ENCODE measurements at regions not wholly inside any gene's neighbourhood (a gene's known extent, or its start where the extent isn't known, plus 50 kb on each side); places are given as distances from the start of the nearest gene placed in this dataset.

GRCh38 chr4:20532116-20532790 is 168.0 kb upstream of the PACRGL start:
- no peak overlapping the region for H3K4me3 ChIP-seq (ENCODE audit: low read length)
- H3K27ac ChIP-seq (ENCODE audit: low read depth in 1 of 2, low read length in 2 of 2) = no peak overlapping the region
- CTCF ChIA-PET = no interaction called here
- Mint-ChIP-seq H3K4me3 (no peak overlapping the region), H3K9me3 (no peaks in the 10 kb centered on the region), H3K27ac (no peak overlapping the region), H3K27me3 (no peaks in the 10 kb centered on the region), H3K4me1 (ENCODE audit: low read depth) (no peaks in the 10 kb centered on the region), H3K36me3 (ENCODE audit: low read depth) (no peaks in the 10 kb centered on the region)
- TF ChIP-seq CTCF (IDR thresholded peaks at IDR 0.05) = no peak
- H3K27me3 ChIP-seq (ENCODE audit: control insufficient read depth in 1 of 2, insufficient read depth in 2 of 2, low read length in 2 of 2) = no peaks in the 10 kb centered on the region
- intact Hi-C loops (cut with DNase I, micrococcal nuclease) = no loop called here
- no peaks in the 10 kb centered on the region for H3K4me1 ChIP-seq (ENCODE audit: insufficient read depth, low read length)
- no peaks in the 10 kb centered on the region for H3K36me3 ChIP-seq (ENCODE audit: insufficient read depth, low read length)
- ATAC-seq (ENCODE audit: poor library complexity) (no peak), DNase-seq (no peak)
- POLR2A ChIA-PET = no interaction called here
- H3K9me3 ChIP-seq (ENCODE audit: control insufficient read depth in 1 of 2, insufficient read depth in 1 of 2, low read length in 2 of 2) = no peaks in the 10 kb centered on the region

DNA sequence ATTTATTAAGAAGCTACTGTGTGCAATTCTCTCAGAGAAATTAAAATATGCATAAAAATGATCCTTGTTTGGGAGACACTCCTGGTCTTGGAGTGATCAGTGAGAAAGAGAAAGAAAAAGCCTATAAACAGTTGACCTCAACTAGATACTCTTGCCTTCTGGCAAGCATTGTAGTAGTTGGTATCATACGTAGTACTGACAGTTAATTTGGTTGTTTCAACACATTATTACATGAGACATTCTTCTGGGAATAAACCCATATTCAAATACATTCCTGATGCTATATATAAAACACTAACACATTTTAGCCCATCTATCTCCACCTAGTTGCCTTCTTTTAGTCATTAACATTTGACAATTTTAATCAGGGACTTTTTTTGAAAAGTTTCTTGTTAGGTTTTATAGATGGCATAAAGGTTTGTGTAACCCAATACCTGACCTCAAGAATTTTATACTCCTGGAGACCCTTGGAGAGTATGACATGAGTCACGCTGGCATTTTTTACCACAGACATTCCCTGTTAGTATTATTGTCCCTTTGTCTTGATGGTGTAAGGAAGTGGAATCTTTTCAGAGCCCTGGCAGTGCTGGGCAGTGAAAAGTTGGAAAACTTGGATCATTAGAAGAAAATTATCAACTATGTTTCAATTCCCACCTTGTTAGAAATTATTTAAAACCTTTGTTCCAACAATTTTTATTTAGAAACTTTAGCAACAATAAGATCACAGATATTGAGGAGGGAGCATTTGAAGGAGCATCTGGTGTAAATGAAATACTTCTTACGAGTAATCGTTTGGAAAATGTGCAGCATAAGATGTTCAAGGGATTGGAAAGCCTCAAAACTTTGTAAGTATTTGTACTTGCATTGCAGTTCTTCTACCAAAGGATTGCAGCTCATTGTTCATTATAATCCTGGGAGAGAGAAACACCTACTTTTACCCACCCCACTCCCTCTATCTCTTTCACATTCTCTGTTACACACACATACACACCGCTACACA is 167.1 kb upstream of the PACRGL start:
- TF ChIP-seq CTCF (IDR thresholded peaks at IDR 0.05) = no peak
- intact Hi-C loops (cut with DNase I, micrococcal nuclease) = no loop called here

DNA sequence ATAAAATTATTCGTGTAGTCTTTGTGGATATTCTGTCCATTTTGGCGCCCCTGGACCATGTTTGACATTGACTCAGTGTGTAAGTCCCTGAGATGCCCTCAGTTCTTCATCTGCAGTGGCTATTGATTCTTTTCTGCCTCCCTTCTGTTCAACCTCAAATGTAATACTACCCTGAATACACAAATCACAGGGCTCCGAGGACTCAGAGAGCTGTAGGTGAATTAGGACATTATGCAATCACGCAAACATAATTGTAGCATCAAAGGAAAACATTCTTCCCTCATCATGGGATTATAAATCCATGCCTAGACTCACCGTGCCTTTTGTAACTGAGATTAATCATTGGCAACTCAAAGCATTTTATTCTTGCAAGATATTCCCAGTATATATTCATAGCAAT is 161.4 kb upstream of the PACRGL start:
- H3K27me3 Mint-ChIP-seq = no peaks in the 10 kb centered on the region
- intact Hi-C loops (cut with DNase I, micrococcal nuclease) = no loop called here
- TF ChIP-seq CTCF (IDR thresholded peaks at IDR 0.05) = no peak
- H3K4me3 ChIP-seq (ENCODE audit: low read length) = no peak overlapping the region
- no peaks in the 10 kb centered on the region for H3K36me3 ChIP-seq (ENCODE audit: insufficient read depth, low read length)
- no peak overlapping the region for H3K27ac ChIP-seq (ENCODE audit: low read depth in 1 of 2, low read length in 2 of 2)
- CTCF ChIA-PET = interaction anchor here (0.6 kb wide), 1 partner anchor 89 kb away, joined by 4 read pairs; no protein-coding TSS in a partner anchor
- no peaks in the 10 kb centered on the region for H3K4me1 Mint-ChIP-seq (ENCODE audit: low read depth)
- POLR2A ChIA-PET = no interaction called here
- no peak overlapping the region for H3K27ac Mint-ChIP-seq
- ATAC-seq (ENCODE audit: poor library complexity) (no peak), DNase-seq (no peak)
- H3K4me3 Mint-ChIP-seq = no peak overlapping the region
- no peaks in the 10 kb centered on the region for H3K4me1 ChIP-seq (ENCODE audit: insufficient read depth, low read length)
- H3K9me3 Mint-ChIP-seq = no peaks in the 10 kb centered on the region
- H3K27me3 ChIP-seq (ENCODE audit: control insufficient read depth in 1 of 2, insufficient read depth in 2 of 2, low read length in 2 of 2) = no peaks in the 10 kb centered on the region
- no peaks in the 10 kb centered on the region for H3K36me3 Mint-ChIP-seq (ENCODE audit: low read depth)
- no peaks in the 10 kb centered on the region for H3K9me3 ChIP-seq (ENCODE audit: control insufficient read depth in 1 of 2, insufficient read depth in 1 of 2, low read length in 2 of 2)

More for the DNA sequence above, 167.1 kb upstream of the PACRGL start:
- H3K27me3 ChIP-seq (ENCODE audit: control insufficient read depth in 1 of 2, insufficient read depth in 2 of 2, low read length in 2 of 2) = no peaks in the 10 kb centered on the region
- H3K9me3 Mint-ChIP-seq = no peaks in the 10 kb centered on the region
- H3K36me3 ChIP-seq (ENCODE audit: insufficient read depth, low read length) = no peaks in the 10 kb centered on the region
- ChIA-PET CTCF (no interaction called here), POLR2A (no interaction called here)
- no peaks in the 10 kb centered on the region for H3K9me3 ChIP-seq (ENCODE audit: control insufficient read depth in 1 of 2, insufficient read depth in 1 of 2, low read length in 2 of 2)
- no peak overlapping the region for H3K4me3 Mint-ChIP-seq
- DNase-seq = no peak
- H3K4me1 Mint-ChIP-seq (ENCODE audit: low read depth) = no peaks in the 10 kb centered on the region
- H3K36me3 Mint-ChIP-seq (ENCODE audit: low read depth) = no peaks in the 10 kb centered on the region
- H3K27ac ChIP-seq (ENCODE audit: low read depth in 1 of 2, low read length in 2 of 2) = no peak overlapping the region
- H3K4me3 ChIP-seq (ENCODE audit: low read length) = no peak overlapping the region
- H3K4me1 ChIP-seq (ENCODE audit: insufficient read depth, low read length) = no peaks in the 10 kb centered on the region
- no peak for ATAC-seq (ENCODE audit: poor library complexity)
- H3K27me3 Mint-ChIP-seq = no peaks in the 10 kb centered on the region
- H3K27ac Mint-ChIP-seq = no peak overlapping the region
